Left lung (tissue), 4 donors: ENCODE measurements at regions not wholly inside any gene's neighbourhood (a gene's known extent, or its start where the extent isn't known, plus 50 kb on each side); places are given as distances from the start of the nearest gene placed in this dataset.

Experiments used
- ATAC-seq: fragments of 200-7000 bp; cut with Tn5 transposase; one replicate; pipeline ENCODE4 v1.9.1; 2020; ENCODE audit warnings: moderate library complexity
- DNase-seq, 4 donors: peaks; one replicate each; pipeline ENCODE4 v3.0.0-alpha.2; 2013 to 2020
- H3K27ac ChIP-seq, 2 donors: fragments of 200-600 bp; sonication (generic) in 1 of 2; one replicate each; pipeline versions ENCODE4 v1.5.0 to v1.8.0; 2020 to 2021
- H3K27me3 ChIP-seq, 2 donors: fragments of 200-600 bp; sonication (generic) in 1 of 2; one replicate each; pipeline versions ENCODE4 v1.5.0 to v1.8.0; 2020 to 2021
- H3K36me3 ChIP-seq, 2 donors: fragments of 200-600 bp; sonication (generic) in 1 of 2; one replicate each; pipeline versions ENCODE4 v1.5.0 to v1.8.0; 2020 to 2021
- H3K4me1 ChIP-seq, 2 donors: fragments of 200-600 bp; one replicate each; pipeline ENCODE4 v1.8.0; 2021
- H3K4me3 ChIP-seq, 2 donors: fragments of 200-600 bp; sonication (generic) in 1 of 2; one replicate each; pipeline versions ENCODE4 v1.5.0 to v1.8.0; 2020 to 2021; ENCODE audit warnings: mild to moderate bottlenecking in 1 of 2
- H3K9me3 ChIP-seq, 2 donors: fragments of 200-600 bp; sonication (generic) in 1 of 2; one replicate each; pipeline versions ENCODE4 v1.5.0 to v1.8.0; 2020 to 2021
- intact Hi-C, 2 donors: fragments of 100-400 bp; cut with DNase I; formaldehyde crosslinking; loops; one replicate each; pipeline versions ENCODE4 v1.11.2 to v1.14.2; 2022
- TF ChIP-seq, protein P1 (sequence below), 2 donors: fragments of 200-600 bp; sonication (generic) in 1 of 2; IDR thresholded peaks; one replicate each; pipeline versions ENCODE4 v1.5.0 to v1.8.0; 2021; ENCODE audit warnings: antibody characterized with exemption in 2 of 2
- donor health status: DM: no; HTN: yes; CAD: no.
- donor health status: DM: no; HTN: no; CAD: no.

DNA sequence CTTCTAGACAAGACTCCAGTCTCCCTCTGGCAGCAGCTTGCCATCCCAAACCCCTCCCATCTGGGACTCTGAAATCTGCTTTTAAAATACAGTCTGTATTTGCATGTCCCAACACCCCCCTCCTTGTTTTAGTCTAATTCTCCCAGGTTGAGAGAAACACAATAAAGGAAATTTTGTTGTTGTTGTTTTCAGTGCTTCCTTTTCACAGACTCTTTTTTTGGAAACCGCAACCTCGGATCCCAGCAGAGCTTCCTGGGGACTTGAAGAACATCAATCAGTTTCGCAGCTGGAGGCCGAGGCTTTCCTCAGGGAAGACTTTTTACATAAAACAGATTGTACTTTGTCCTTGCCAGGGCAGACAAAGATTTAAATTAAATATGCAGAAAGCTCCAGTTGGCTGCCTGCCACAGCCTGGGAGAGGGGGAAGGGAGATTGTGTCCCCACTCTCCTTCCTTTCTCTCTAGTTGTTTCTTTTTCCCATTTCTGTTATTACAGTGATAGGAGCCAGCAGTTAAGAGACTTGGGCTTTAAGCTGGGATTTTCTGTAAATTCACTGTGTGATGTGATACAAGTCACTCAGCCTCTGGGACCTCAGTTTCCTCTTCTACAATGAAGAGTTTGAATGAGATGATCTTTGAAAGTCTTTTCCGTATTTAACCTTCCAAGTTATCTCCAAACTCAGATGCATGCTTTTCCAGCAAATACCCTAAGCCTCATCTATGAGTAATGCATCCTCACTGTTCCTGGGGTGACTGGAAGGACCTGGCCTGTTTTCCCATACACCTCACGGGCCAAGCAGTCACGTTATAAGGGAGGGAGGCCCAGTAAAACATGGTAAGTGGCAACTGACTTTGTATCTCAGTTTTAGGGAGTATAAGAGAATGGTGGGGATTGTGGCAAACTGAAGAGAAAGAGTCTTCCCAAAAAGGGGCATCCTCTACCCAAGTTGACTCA lies 192.3 kb downstream of the REEP3 start:
- TF ChIP-seq, protein P1, sequence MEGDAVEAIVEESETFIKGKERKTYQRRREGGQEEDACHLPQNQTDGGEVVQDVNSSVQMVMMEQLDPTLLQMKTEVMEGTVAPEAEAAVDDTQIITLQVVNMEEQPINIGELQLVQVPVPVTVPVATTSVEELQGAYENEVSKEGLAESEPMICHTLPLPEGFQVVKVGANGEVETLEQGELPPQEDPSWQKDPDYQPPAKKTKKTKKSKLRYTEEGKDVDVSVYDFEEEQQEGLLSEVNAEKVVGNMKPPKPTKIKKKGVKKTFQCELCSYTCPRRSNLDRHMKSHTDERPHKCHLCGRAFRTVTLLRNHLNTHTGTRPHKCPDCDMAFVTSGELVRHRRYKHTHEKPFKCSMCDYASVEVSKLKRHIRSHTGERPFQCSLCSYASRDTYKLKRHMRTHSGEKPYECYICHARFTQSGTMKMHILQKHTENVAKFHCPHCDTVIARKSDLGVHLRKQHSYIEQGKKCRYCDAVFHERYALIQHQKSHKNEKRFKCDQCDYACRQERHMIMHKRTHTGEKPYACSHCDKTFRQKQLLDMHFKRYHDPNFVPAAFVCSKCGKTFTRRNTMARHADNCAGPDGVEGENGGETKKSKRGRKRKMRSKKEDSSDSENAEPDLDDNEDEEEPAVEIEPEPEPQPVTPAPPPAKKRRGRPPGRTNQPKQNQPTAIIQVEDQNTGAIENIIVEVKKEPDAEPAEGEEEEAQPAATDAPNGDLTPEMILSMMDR (IDR thresholded peaks at IDR 0.05): no peak
- intact Hi-C loops: loop anchor here in 1 of 2 donors (5.0 to 10.0 kb wide), 2 partner anchors 69 to 546 kb away; no protein-coding TSS in a partner anchor
- Histone ChIP-seq H3K36me3 (no peaks in the 10 kb centered on the region), H3K4me3 (no peak overlapping the region), H3K9me3 (no peaks in the 10 kb centered on the region), H3K27ac (peak overlapping the region; percentile 61 to 63), H3K27me3 (no peaks in the 10 kb centered on the region), H3K4me1 (peaks cover 11 to 35% of the 10 kb centered on the region in 2 donors)
- DNase-seq: peak; percentile 41 to 91 (median 64)
- no peak for ATAC-seq

DNA sequence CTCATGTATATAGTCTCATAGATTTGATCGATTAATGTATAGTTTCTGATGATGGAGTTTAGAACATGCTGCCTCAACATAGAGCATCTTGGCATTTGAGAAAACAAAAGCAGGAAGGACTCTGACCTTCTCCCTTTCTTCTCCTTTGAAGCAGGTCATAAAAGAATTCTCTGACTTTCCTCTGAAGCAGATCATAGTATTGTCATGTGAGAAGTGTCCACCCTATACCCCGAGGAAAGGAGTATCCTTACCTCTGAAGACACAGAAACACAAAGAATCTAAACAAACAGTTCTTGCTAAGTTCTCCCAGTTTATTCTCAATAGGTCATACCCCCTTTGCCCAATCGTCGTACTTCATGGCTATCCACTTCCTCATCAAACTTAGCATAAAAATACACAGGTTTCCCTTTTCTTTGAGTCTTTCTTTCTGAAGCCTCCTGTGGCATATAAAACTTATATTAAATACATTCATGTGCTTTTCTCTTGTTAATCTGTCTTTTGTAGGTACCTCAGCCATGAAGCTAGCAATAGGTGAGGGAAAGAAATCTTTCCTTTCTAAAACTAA lies 194.9 kb downstream of the REEP3 start:
- intact Hi-C loops: loop anchor here in 1 of 2 donors (10.0 kb wide), 1 partner anchor 71 kb away; no protein-coding TSS in a partner anchor
- Histone ChIP-seq H3K27ac (no peak overlapping the region), H3K4me1 (peaks cover 11 to 38% of the 10 kb centered on the region in 2 donors), H3K9me3 (no peaks in the 10 kb centered on the region), H3K27me3 (no peaks in the 10 kb centered on the region), H3K36me3 (no peaks in the 10 kb centered on the region), H3K4me3 (no peak overlapping the region)
- TF ChIP-seq, protein P1 (IDR thresholded peaks at IDR 0.05): no peak
- no peak for ATAC-seq
- no peak for DNase-seq

DNA sequence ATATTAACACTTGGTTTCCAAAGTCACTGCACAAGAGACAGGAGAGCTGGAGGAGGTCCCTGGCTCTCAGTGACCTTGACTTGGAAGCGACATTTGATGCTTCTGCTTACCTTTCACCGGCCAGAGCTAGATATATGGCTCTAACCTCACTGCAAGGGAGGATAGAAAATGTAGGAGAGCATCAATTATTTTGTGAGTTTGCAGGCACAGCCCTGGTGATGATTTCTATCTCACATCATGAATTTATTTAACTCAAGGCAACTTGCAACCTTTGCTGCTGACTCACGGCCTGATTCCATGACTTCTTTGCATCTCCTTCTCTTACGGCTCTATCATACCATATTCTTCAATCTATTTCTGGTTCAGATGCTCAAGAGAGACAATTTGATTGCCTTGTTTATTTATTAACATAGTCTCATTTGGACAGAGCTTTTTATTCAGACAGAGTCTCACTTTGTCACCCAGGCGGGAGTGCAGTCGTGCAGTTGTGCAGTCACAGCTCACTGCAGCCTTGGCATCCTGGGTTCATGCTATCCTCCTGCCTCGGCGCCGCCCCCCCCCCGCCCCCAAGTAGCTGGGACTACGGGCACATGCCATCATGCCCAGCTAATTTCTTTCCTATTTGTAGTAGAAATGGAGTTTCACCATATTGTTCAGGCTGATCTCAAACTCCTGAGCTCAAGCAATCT lies 196.0 kb downstream of the REEP3 start:
- Histone ChIP-seq H3K27ac (no peak overlapping the region), H3K4me3 (no peak overlapping the region), H3K4me1 (peaks cover 10 to 27% of the 10 kb centered on the region in 2 donors), H3K36me3 (no peaks in the 10 kb centered on the region), H3K27me3 (no peaks in the 10 kb centered on the region), H3K9me3 (no peaks in the 10 kb centered on the region)
- intact Hi-C loops: loop anchor here in 1 of 2 donors (10.0 kb wide), 1 partner anchor 72 kb away; no protein-coding TSS in a partner anchor
- ATAC-seq (no peak), DNase-seq (no peak)
- TF ChIP-seq, protein P1 (IDR thresholded peaks at IDR 0.05): no peak

DNA sequence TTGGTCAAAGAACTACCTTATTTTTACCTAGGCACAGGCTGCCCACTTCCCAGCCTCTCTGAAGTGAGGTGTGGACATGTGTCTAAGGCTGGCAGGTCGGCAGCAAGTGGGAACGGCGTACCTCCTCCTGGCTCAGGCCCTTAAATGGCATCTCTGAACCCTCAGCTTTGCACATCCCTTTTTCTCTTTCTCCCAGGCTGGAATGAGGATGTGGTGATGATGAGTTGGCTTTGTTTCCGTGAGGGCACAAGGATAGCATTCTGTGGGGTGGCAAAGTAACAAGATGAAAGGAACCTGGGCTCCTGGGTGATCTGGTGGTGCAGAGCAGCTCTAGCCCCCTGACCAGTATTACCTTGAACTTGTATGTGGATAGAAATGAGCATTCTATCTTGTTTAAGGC lies 196.8 kb downstream of the REEP3 start:
- Histone ChIP-seq H3K4me1 (peaks cover 2 to 19% of the 10 kb centered on the region in 2 donors), H3K27me3 (no peaks in the 10 kb centered on the region), H3K36me3 (no peaks in the 10 kb centered on the region), H3K27ac (no peak overlapping the region), H3K4me3 (no peak overlapping the region), H3K9me3 (no peaks in the 10 kb centered on the region)
- ATAC-seq (no peak), DNase-seq (no peak)
- TF ChIP-seq, protein P1 (IDR thresholded peaks at IDR 0.05): no peak
- intact Hi-C loops: loop anchor here in 1 of 2 donors (10.0 kb wide), 1 partner anchor 73 kb away; no protein-coding TSS in a partner anchor
